HG02970 (cell line): ENCODE measurements at regions not wholly inside any gene's neighbourhood (a gene's known extent, or its start where the extent isn't known, plus 50 kb on each side); places are given as distances from the start of the nearest gene placed in this dataset.

Experiments
- ATAC-seq: cut with Tn5 transposase; IDR thresholded peaks from one replicate; pipeline ENCODE4 v1.9.1; 2021; ENCODE audit warnings: mild to moderate bottlenecking, moderate library complexity, moderate number of reproducible peaks; ENCODE audit not compliant: unreplicated experiment, low FRiP score

GRCh38 chr13:84931264-84931663 lies 868.0 kb downstream of the SLITRK6 start:
- ATAC-seq: no peak

GRCh38 chr13:84927442-84928169 lies 871.6 kb downstream of the SLITRK6 start:
- ATAC-seq: no peak

GRCh38 chr13:84925443-84925842 lies 873.8 kb downstream of the SLITRK6 start:
- no peak for ATAC-seq

- no peak for ATAC-seq
Measured at GRCh38 chr13:84923831-84924230, 875.4 kb downstream of the SLITRK6 start.

- ATAC-seq: no peak
Measured at GRCh38 chr13:84917252-84917878, 881.9 kb downstream of the SLITRK6 start.

- no peak for ATAC-seq
Measured at GRCh38 chr13:84912720-84913119, 886.5 kb downstream of the SLITRK6 start.

- ATAC-seq: no peak
Measured at GRCh38 chr13:84910423-84910822, 888.8 kb downstream of the SLITRK6 start.

- no peak for ATAC-seq
Measured at GRCh38 chr13:84903391-84903790, 895.8 kb downstream of the SLITRK6 start.

- ATAC-seq: no peak
Measured at GRCh38 chr13:84902243-84902642, 897.0 kb downstream of the SLITRK6 start.

GRCh38 chr13:84896128-84896527 lies 903.1 kb downstream of the SLITRK6 start:
- no peak for ATAC-seq

- no peak for ATAC-seq
Measured at GRCh38 chr13:84894749-84895148, 904.5 kb downstream of the SLITRK6 start.

- no peak for ATAC-seq
Measured at GRCh38 chr13:84885868-84886267, 913.4 kb downstream of the SLITRK6 start.

GRCh38 chr13:84873951-84874350 lies 925.3 kb downstream of the SLITRK6 start:
- ATAC-seq: no peak

GRCh38 chr13:84870190-84870589 lies 929.0 kb downstream of the SLITRK6 start:
- ATAC-seq: no peak

- ATAC-seq: no peak
Measured at GRCh38 chr13:84867246-84867645, 932.0 kb downstream of the SLITRK6 start.

- ATAC-seq: no peak
Measured at GRCh38 chr13:84865783-84866221, 933.4 kb downstream of the SLITRK6 start.

GRCh38 chr13:84864341-84864740 lies 934.9 kb downstream of the SLITRK6 start:
- ATAC-seq: no peak

GRCh38 chr13:84847107-84847506 lies 952.1 kb downstream of the SLITRK6 start:
- ATAC-seq: no peak

GRCh38 chr13:84845907-84846619 lies 953.2 kb downstream of the SLITRK6 start:
- ATAC-seq: no peak

- ATAC-seq: no peak
Measured at GRCh38 chr13:84844473-84844872, 954.7 kb downstream of the SLITRK6 start.

GRCh38 chr13:84843368-84843767 lies 955.9 kb downstream of the SLITRK6 start:
- ATAC-seq: no peak
